GM12875 (cell line): ENCODE measurements at regions not wholly inside any gene's neighbourhood (a gene's known extent, or its start where the extent isn't known, plus 50 kb on each side); places are given as distances from the start of the nearest gene placed in this dataset.

Experiments
- H3K4me3 ChIP-seq: one replicate; pipeline ENCODE4 v1.5.1; 2011; ENCODE audit warnings: low read depth, low read length, control low read depth
- TF ChIP-seq, protein P1 (sequence below): IDR thresholded peaks from 2 replicates; pipeline ENCODE4 v1.5.1; 2011; ENCODE audit warnings: low read depth, mild to moderate bottlenecking, control low read depth, inconsistent platforms, low read length, moderate library complexity, borderline replicate concordance; ENCODE audit not compliant: insufficient read depth

DNA sequence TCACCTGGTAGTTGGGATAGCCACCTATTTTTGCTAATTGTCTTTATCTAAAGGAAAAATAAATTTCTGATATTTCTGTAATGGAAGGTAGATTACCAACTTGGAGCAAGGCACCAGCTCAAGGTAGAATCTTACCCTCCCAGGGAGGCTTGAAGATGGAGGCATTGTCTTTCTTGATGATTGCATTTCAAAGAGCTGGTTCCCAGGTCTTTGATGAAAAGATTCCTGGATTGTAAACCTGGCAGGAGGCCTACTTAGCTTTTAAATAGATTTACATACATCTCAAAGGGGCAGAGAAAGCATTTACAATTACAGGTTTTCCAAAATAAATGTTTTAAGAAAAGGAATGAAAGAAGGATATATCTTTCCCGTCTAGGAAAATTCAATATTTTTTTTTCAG lies 729.2 kb downstream of the LRFN5 start:
- H3K4me3 ChIP-seq = no peak overlapping the region
- TF ChIP-seq, protein P1, sequence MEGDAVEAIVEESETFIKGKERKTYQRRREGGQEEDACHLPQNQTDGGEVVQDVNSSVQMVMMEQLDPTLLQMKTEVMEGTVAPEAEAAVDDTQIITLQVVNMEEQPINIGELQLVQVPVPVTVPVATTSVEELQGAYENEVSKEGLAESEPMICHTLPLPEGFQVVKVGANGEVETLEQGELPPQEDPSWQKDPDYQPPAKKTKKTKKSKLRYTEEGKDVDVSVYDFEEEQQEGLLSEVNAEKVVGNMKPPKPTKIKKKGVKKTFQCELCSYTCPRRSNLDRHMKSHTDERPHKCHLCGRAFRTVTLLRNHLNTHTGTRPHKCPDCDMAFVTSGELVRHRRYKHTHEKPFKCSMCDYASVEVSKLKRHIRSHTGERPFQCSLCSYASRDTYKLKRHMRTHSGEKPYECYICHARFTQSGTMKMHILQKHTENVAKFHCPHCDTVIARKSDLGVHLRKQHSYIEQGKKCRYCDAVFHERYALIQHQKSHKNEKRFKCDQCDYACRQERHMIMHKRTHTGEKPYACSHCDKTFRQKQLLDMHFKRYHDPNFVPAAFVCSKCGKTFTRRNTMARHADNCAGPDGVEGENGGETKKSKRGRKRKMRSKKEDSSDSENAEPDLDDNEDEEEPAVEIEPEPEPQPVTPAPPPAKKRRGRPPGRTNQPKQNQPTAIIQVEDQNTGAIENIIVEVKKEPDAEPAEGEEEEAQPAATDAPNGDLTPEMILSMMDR = no peak

DNA sequence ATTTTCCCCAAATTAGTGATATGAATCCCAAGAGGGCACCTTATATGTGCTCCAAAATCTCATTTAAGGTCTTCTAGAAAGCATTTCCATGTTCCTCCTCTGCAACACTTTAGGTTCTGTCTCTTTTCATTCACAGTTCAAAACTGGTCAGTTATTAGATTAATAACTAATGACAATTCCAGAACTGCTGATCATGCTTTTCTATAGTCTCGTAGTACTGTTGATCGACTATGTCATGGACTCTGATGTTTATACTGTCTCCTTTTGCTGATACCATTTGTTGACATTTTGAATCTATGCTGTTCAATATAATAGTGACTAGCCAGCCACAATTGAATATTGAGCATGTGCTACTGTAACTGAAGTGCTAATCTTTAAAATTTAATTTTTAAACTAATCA lies 728.3 kb downstream of the LRFN5 start:
- no peak overlapping the region for H3K4me3 ChIP-seq
- TF ChIP-seq, protein P1 = no peak

DNA sequence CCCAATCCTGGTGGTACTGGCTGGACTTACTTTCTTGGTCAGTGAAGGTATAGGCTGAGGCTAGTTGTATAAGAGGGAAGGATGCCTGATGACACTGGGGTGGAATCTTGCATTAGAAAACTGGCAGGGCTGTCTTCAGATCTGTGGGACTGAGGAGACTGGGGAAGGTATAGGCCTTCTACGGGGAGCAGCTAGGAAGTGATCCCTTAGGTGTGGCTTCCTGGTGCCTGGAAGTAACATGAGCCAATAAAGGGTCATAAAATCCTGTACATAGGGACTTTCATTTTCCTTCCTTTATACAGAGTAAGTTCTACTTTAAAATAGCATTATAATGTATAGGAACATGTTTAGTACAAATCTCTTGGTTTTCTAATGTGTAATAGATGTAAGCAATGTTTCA lies 716.8 kb downstream of the LRFN5 start:
- TF ChIP-seq, protein P1 = no peak
- no peak overlapping the region for H3K4me3 ChIP-seq

DNA sequence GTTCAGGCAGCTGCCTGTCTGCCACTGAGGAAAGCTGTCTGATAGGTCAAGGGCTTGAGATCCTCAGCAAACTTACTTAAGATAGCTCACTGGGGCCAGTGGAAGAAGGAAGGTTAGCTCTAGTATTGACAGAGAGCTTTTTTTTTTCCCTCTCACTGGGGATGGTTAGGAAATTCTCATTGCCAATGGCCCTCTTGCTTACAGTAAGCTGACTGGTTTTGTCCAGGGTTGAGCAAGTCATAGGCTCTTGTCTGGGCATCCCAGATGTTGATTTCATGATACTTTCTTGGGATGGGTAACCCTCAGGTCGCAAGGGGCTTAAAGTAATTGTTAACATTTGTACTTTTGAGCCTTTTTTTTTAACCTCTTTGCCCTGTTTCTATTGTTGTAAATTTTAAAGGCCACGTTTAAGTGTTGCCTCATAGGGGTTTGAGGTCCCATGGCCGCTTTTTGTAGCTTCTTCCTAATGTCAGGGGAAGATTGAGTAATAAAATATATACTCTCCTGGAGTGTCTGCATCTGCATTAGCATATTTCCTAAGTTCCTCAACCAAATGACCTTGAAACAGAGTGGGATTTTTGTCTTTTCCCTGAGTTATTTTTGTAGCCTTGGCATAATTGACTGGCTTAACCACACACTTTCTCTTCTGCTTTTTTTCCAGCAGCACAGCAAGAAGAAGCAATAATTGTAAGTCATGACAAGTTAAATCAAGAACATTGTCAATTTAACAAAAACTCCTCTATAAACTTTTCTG lies 716.0 kb downstream of the LRFN5 start:
- TF ChIP-seq, protein P1 = no peak

DNA sequence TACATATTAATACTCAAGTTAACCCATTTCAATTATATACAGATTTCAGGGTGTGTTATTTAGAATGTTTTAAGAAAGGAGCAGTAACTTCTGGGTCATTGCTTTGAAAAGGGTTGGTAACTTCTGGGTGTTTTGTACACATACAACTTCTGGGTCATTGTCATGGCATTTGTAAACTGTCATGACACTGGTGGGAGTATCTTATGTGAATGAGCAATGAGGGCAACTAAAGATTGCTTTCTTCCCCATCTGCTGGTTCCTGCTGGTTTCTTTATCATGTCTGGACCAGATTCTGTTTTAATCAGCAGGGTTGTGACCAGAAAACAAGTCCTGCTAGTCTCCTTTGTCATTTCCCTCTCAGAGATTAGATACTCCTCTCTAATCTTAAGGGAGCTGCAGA lies 713.3 kb downstream of the LRFN5 start:
- no peak overlapping the region for H3K4me3 ChIP-seq
- TF ChIP-seq, protein P1 = no peak

More for the DNA sequence above, 716.0 kb downstream of the LRFN5 start:
- no peak overlapping the region for H3K4me3 ChIP-seq

DNA sequence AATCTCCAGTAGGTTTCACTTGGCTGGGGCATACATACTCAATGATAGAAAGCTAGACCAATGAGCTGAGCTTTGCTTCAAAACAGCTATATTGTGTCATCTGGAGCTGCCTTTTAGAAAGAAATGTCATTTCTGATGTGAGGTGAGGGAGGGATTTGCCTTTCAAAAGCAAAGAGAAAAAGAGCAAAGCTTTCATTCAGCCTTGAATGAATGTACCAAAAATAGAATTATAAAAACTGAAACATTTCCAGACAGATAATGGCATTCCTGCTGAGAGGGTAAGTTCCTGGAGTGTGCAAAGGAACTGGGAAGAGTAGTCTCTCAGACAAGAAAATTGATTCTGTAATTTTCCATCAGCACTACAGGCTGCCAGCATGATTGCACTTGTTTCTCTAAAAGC lies 710.0 kb downstream of the LRFN5 start:
- H3K4me3 ChIP-seq = no peak overlapping the region
- TF ChIP-seq, protein P1 = no peak

DNA sequence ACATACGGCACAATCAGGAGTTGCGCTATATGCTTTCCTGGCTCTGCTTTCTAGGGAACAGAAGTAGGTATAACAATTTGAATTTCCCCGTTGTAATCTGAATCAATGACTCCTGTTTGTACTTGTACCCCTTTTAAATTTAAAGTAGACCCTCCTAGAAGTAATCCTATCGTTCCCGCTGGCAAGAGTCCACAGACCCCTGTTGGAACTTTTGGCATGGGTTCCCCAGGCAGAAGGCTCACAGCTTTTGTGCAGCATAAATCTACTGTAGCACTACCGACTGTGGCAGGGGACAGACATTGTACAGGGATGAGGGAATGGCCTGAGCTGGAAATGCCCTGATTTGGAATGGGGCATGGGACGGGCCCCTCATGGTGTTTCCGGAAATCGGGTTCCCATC lies 705.2 kb downstream of the LRFN5 start:
- TF ChIP-seq, protein P1 = no peak
- H3K4me3 ChIP-seq = no peak overlapping the region
